Loucy (cell line): ENCODE measurements at regions not wholly inside any gene's neighbourhood (a gene's known extent, or its start where the extent isn't known, plus 50 kb on each side); places are given as distances from the start of the nearest gene placed in this dataset.

ENCODE experiments used
- H2AFZ ChIP-seq: fragments of 200-600 bp; sonication (generic); 2 replicates; pipeline ENCODE4 v1.6.0; 2016; ENCODE audit warnings: antibody characterized with exemption, mild to moderate bottlenecking, low read length, moderate library complexity
- H3F3A ChIP-seq: fragments of 200-600 bp; 2 replicates; pipeline ENCODE4 v1.6.0; 2016; ENCODE audit warnings: antibody characterized with exemption, low read depth, mild to moderate bottlenecking
- H3K27me3 ChIP-seq: fragments of 200-600 bp; sonication (generic); 2 replicates; pipeline ENCODE4 v1.6.1; 2014; ENCODE audit warnings: low read length, mild to moderate bottlenecking; ENCODE audit not compliant: insufficient read depth, poor library complexity, severe bottlenecking
- H3K36me3 ChIP-seq: fragments of 200-600 bp; sonication (generic); 2 replicates; pipeline ENCODE4 v1.6.1; 2016; ENCODE audit warnings: low read length; ENCODE audit not compliant: insufficient read depth
- H3K4me1 ChIP-seq: fragments of 200-600 bp; sonication (generic); 2 replicates; pipeline ENCODE4 v1.5.1; 2014; ENCODE audit warnings: low read length, mild to moderate bottlenecking; ENCODE audit not compliant: insufficient read depth, poor library complexity, severe bottlenecking
- H3K4me2 ChIP-seq: fragments of 200-600 bp; sonication (generic); 2 replicates; pipeline ENCODE4 v1.6.0; 2014; ENCODE audit warnings: antibody characterized with exemption, low read length, low read depth, mild to moderate bottlenecking; ENCODE audit not compliant: poor library complexity, severe bottlenecking
- H3K4me3 ChIP-seq: fragments of 200-600 bp; sonication (generic); 2 replicates; pipeline ENCODE4 v1.5.1; 2014; ENCODE audit warnings: low read length, mild to moderate bottlenecking, mixed read lengths; ENCODE audit not compliant: poor library complexity, severe bottlenecking
- H3K79me2 ChIP-seq: fragments of 200-600 bp; sonication (generic); 2 replicates; pipeline ENCODE4 v1.6.1; 2014; ENCODE audit warnings: low read length; ENCODE audit not compliant: insufficient read depth
- H3K9ac ChIP-seq: fragments of 200-600 bp; sonication (generic); 2 replicates; pipeline ENCODE4 v1.6.0; 2014; ENCODE audit warnings: mild to moderate bottlenecking, low read depth, low read length, moderate library complexity; ENCODE audit not compliant: poor library complexity, severe bottlenecking
- H3K9me2 ChIP-seq: fragments of 200-600 bp; sonication (generic); replicated peaks from 2 replicates; pipeline ENCODE4 v1.6.1; 2016; ENCODE audit warnings: low read depth, low read length, mixed read lengths
- H3K9me3 ChIP-seq: fragments of 200-600 bp; sonication (generic); 2 replicates; pipeline ENCODE4 v1.6.1; 2014; ENCODE audit warnings: mild to moderate bottlenecking, antibody characterized with exemption, low read length, low read depth; ENCODE audit not compliant: insufficient read depth
- H4K20me1 ChIP-seq: fragments of 200-600 bp; sonication (generic); 2 replicates; pipeline ENCODE4 v1.6.0; 2014; ENCODE audit warnings: antibody characterized with exemption, low read length, mild to moderate bottlenecking; ENCODE audit not compliant: insufficient read depth, poor library complexity, severe bottlenecking
- EZH2phosphoT487 ChIP-seq: fragments of 200-600 bp; IDR thresholded peaks from 2 replicates; pipeline ENCODE4 v1.6.1; 2018; ENCODE audit warnings: antibody characterized with exemption, mild to moderate bottlenecking, moderate library complexity, borderline replicate concordance
- TF ChIP-seq, protein P1 (sequence below): fragments of 200-600 bp; sonication (generic); conservative IDR thresholded peaks from 2 replicates; pipeline ENCODE4 v1.5.1; 2014; ENCODE audit warnings: mild to moderate bottlenecking, antibody characterized with exemption, low read length

- H2AFZ ChIP-seq = no peak overlapping the region
These were observed 133.0 kb upstream of the THBS1 start for GRCh38 chr15:39447881-39448280.

DNA sequence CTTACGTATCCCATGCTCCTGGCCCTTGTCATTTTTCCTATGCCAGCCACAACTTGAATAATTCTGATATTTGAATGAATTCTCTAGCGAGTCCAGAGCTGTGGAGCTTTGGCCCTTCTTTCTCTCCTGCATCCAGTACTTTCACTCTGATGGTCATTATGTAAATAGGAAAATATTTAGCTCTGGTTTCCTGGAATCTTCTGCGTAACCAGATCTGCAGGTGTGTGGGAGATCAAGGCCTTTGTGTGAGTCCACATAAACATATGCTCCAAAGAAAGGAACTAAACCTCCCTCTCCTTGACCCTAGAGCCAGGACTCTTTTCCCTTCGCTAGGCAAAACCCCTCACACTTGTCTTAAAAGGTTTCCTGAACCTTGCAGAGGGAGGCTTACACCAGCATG lies 132.5 kb upstream of the THBS1 start:
- H3K9me3 ChIP-seq = no peaks in the 10 kb centered on the region
- H3K27me3 ChIP-seq = no peaks in the 10 kb centered on the region
- no peaks in the 10 kb centered on the region for H3F3A ChIP-seq
- H4K20me1 ChIP-seq = no peaks in the 10 kb centered on the region
- no peaks in the 10 kb centered on the region for H3K79me2 ChIP-seq
- H2AFZ ChIP-seq = no peak overlapping the region
- H3K9me2 ChIP-seq = no peaks in the 10 kb centered on the region
- H3K4me1 ChIP-seq = peaks cover 20% of the 10 kb centered on the region
- H3K4me2 ChIP-seq = no peak overlapping the region
- TF ChIP-seq, protein P1, sequence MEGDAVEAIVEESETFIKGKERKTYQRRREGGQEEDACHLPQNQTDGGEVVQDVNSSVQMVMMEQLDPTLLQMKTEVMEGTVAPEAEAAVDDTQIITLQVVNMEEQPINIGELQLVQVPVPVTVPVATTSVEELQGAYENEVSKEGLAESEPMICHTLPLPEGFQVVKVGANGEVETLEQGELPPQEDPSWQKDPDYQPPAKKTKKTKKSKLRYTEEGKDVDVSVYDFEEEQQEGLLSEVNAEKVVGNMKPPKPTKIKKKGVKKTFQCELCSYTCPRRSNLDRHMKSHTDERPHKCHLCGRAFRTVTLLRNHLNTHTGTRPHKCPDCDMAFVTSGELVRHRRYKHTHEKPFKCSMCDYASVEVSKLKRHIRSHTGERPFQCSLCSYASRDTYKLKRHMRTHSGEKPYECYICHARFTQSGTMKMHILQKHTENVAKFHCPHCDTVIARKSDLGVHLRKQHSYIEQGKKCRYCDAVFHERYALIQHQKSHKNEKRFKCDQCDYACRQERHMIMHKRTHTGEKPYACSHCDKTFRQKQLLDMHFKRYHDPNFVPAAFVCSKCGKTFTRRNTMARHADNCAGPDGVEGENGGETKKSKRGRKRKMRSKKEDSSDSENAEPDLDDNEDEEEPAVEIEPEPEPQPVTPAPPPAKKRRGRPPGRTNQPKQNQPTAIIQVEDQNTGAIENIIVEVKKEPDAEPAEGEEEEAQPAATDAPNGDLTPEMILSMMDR = no peak
- no peak for TF ChIP-seq EZH2phosphoT487
- no peak overlapping the region for H3K4me3 ChIP-seq
- no peak overlapping the region for H3K9ac ChIP-seq
- no peaks in the 10 kb centered on the region for H3K36me3 ChIP-seq

More at GRCh38 chr15:39447881-39448280, 133.0 kb upstream of the THBS1 start:
- Histone ChIP-seq H3K9me2 (no peaks in the 10 kb centered on the region), H3K27me3 (no peaks in the 10 kb centered on the region), H3K79me2 (no peaks in the 10 kb centered on the region), H3K36me3 (no peaks in the 10 kb centered on the region), H3F3A (no peaks in the 10 kb centered on the region), H4K20me1 (no peaks in the 10 kb centered on the region), H3K4me2 (no peak overlapping the region), H3K9me3 (no peaks in the 10 kb centered on the region), H3K4me3 (no peak overlapping the region), H3K9ac (no peak overlapping the region), H3K4me1 (peaks cover 24% of the 10 kb centered on the region)
- TF ChIP-seq, protein P1 = no peak
- no peak for TF ChIP-seq EZH2phosphoT487

DNA sequence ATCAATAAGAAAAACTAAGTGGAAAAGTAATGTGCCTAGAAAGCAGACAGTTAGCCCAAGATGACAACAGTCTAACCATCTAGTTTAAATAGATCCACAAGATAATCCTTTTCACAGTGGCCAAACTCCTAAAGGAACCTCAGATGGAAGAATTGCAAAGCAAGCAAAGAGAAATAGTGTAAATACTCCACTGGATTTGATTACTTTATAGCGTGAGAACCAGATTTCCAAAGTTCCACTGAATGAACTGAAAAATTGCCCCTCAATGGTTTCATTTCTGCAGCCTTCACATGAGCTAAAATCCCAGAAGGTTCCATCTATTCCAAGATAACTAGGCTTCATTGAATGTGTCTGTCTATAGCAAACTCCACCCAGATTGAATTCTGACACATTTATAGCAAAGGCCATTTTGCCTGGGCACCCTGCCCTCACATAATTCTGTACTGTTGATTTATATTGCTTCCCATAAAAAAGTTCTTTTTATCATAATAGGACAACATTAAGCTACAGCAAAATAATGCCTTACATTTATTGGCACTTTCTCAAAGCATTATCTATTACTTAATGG lies 129.7 kb upstream of the THBS1 start:
- no peaks in the 10 kb centered on the region for H3K27me3 ChIP-seq

More for the DNA sequence above, 129.7 kb upstream of the THBS1 start:
- H4K20me1 ChIP-seq = no peaks in the 10 kb centered on the region
- H3K4me2 ChIP-seq = no peak overlapping the region
- H3K36me3 ChIP-seq = no peaks in the 10 kb centered on the region
- H3K9me3 ChIP-seq = no peaks in the 10 kb centered on the region
- H2AFZ ChIP-seq = no peak overlapping the region
- no peaks in the 10 kb centered on the region for H3K79me2 ChIP-seq
- no peaks in the 10 kb centered on the region for H3F3A ChIP-seq
- H3K9ac ChIP-seq = no peak overlapping the region
- H3K4me1 ChIP-seq = no peaks in the 10 kb centered on the region
- no peak for TF ChIP-seq EZH2phosphoT487
- TF ChIP-seq, protein P1 = no peak
- no peak overlapping the region for H3K4me3 ChIP-seq
- H3K9me2 ChIP-seq = no peaks in the 10 kb centered on the region
